ENCODE measurements at regions not wholly inside any gene's neighbourhood (a gene's known extent, or its start where the extent isn't known, plus 50 kb on each side); places are given as distances from the start of the nearest gene placed in this dataset.

- FAIRE-seq (no peak), DNase-seq (ENCODE audit: low read depth in 1 of 2, low spot score in 1 of 2) (no peak), ATAC-seq (no peak)
- H3K27ac ChIP-seq: no peak overlapping the region
- no peak overlapping the region for H3K4me2 ChIP-seq
- ChIA-PET POLR2A (no interaction called here), CTCF (no interaction called here)
- TF ChIP-seq TFCP2L1 (CRISPR knock-in tag; IDR thresholded peaks at IDR 0.05) (no peak), CTCF (IDR thresholded peaks at IDR 0.05) (no peak), SREBF2 (IDR thresholded peaks at IDR 0.05) (no peak), CBX8 (IDR thresholded peaks at IDR 0.05) (no peak), HEYL (CRISPR knock-in tag; IDR thresholded peaks at IDR 0.05) (no peak), SMC3 (IDR thresholded peaks at IDR 0.05) (no peak), FOXS1 (CRISPR knock-in tag; IDR thresholded peaks at IDR 0.05) (no peak), BHLHE40 (IDR thresholded peaks at IDR 0.05; ENCODE audit: low read depth, low read length) (no peak), E2F6 (IDR thresholded peaks at IDR 0.05; ENCODE audit: borderline replicate concordance, low read depth) (no peak), RNF2 (IDR thresholded peaks at IDR 0.05; ENCODE audit: borderline replicate concordance, low read depth) (no peak), JUNB (IDR thresholded peaks at IDR 0.05) (no peak), TP53 (CRISPR knock-in tag; IDR thresholded peaks at IDR 0.05) (no peak), ZSCAN20 (CRISPR knock-in tag; IDR thresholded peaks at IDR 0.05) (no peak), NPAS2 (CRISPR knock-in tag; IDR thresholded peaks at IDR 0.05; ENCODE audit: borderline replicate concordance) (no peak)
- H3K9me3 ChIP-seq: no peaks in the 10 kb centered on the region
- no peak overlapping the region for H3K4me3 ChIP-seq
- WGBS (ENCODE audit: missing lambda C conversion rate): 22% methylated on average over 5 of the region's 5 CpGs
- no peaks in the 10 kb centered on the region for H3K4me1 ChIP-seq
These were observed 483.6 kb downstream of the SH2D1A start for GRCh38 chrX:124829930-124830329.

GRCh38 chrX:124836786-124837185 lies 482.9 kb upstream of the TEX13C start:
- ATAC-seq: no peak
- Histone ChIP-seq H3K4me3 (no peak overlapping the region), H3K27ac (no peak overlapping the region), H3K4me1 (no peaks in the 10 kb centered on the region), H3K9me3 (no peaks in the 10 kb centered on the region), H3K4me2 (no peak overlapping the region)
- POLR2A ChIA-PET: no interaction called here
- WGBS (ENCODE audit: missing lambda C conversion rate): 0% methylated on average over 3 of the region's 3 CpGs
- no peak for TF ChIP-seq ZC3H11A (IDR thresholded peaks at IDR 0.05)
- no peak for TF ChIP-seq PHF8 (IDR thresholded peaks at IDR 0.05; ENCODE audit: borderline replicate concordance, low read depth)
- no peak for TF ChIP-seq HMGXB4 (CRISPR knock-in tag; IDR thresholded peaks at IDR 0.05; ENCODE audit: borderline replicate concordance)
- TF ChIP-seq HDAC2 (IDR thresholded peaks at IDR 0.05): no peak
- no peak for TF ChIP-seq HOXA7 (CRISPR knock-in tag; IDR thresholded peaks at IDR 0.05)
- TF ChIP-seq RNF2 (IDR thresholded peaks at IDR 0.05; ENCODE audit: borderline replicate concordance, low read depth): no peak
- DNase-seq (ENCODE audit: low read depth in 1 of 2, low spot score in 1 of 2): no peak
- CTCF ChIA-PET: no interaction called here
- FAIRE-seq: no peak

- no peaks in the 10 kb centered on the region for H3K4me1 ChIP-seq
- no peak overlapping the region for H3K4me3 ChIP-seq
- ChIA-PET CTCF (no interaction called here), POLR2A (no interaction called here)
- ATAC-seq (no peak), FAIRE-seq (no peak), DNase-seq (ENCODE audit: low read depth in 1 of 2, low spot score in 1 of 2) (no peak)
- WGBS (ENCODE audit: missing lambda C conversion rate): 25% methylated on average over 2 of the region's 2 CpGs
- H3K4me2 ChIP-seq: no peak overlapping the region
- H3K9me3 ChIP-seq: no peaks in the 10 kb centered on the region
- TF ChIP-seq HEYL (CRISPR knock-in tag; IDR thresholded peaks at IDR 0.05) (no peak), ATOH8 (CRISPR knock-in tag; IDR thresholded peaks at IDR 0.05; ENCODE audit: low read depth) (no peak), POLR2A (IDR thresholded peaks at IDR 0.05; ENCODE audit: low read length) (no peak)
- no peak overlapping the region for H3K27ac ChIP-seq
These were observed 477.5 kb upstream of the TEX13C start for GRCh38 chrX:124842205-124842604.

All from A549 (cell line).